GM20000 (cell line): ENCODE measurements at regions not wholly inside any gene's neighbourhood (a gene's known extent, or its start where the extent isn't known, plus 50 kb on each side); places are given as distances from the start of the nearest gene placed in this dataset.

Experiments
- DNase-seq: peaks from one replicate; pipeline ENCODE4 v3.0.0; 2012; ENCODE audit warnings: low spot score
- TF ChIP-seq, protein P1 (sequence below): IDR thresholded peaks from 2 replicates; pipeline ENCODE4 v1.5.1; 2012; ENCODE audit warnings: mild to moderate bottlenecking, control low read depth; ENCODE audit errors: extremely low read depth, missing control alignments

DNA sequence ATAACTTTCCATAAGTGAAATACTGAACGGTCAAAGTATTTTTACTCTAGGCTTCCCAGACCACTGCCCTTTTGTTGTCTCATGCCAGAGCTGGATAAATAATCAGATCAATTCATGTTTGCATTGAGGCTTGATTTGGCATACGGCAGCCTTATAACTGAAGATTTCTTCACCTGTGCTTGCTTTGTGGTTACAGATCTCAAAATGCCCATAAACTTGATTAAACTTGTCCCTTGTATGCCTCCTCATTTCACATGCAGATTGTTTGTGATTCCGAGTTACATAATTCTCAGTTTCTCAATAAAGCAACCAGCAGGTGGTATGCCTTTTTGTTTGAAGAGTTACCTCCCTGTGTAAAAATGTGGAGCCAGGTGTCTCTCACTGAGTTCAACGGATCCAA lies 211.4 kb upstream of the LRIG1 start:
- DNase-seq: no peak
- TF ChIP-seq, protein P1, sequence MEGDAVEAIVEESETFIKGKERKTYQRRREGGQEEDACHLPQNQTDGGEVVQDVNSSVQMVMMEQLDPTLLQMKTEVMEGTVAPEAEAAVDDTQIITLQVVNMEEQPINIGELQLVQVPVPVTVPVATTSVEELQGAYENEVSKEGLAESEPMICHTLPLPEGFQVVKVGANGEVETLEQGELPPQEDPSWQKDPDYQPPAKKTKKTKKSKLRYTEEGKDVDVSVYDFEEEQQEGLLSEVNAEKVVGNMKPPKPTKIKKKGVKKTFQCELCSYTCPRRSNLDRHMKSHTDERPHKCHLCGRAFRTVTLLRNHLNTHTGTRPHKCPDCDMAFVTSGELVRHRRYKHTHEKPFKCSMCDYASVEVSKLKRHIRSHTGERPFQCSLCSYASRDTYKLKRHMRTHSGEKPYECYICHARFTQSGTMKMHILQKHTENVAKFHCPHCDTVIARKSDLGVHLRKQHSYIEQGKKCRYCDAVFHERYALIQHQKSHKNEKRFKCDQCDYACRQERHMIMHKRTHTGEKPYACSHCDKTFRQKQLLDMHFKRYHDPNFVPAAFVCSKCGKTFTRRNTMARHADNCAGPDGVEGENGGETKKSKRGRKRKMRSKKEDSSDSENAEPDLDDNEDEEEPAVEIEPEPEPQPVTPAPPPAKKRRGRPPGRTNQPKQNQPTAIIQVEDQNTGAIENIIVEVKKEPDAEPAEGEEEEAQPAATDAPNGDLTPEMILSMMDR: no peak

DNA sequence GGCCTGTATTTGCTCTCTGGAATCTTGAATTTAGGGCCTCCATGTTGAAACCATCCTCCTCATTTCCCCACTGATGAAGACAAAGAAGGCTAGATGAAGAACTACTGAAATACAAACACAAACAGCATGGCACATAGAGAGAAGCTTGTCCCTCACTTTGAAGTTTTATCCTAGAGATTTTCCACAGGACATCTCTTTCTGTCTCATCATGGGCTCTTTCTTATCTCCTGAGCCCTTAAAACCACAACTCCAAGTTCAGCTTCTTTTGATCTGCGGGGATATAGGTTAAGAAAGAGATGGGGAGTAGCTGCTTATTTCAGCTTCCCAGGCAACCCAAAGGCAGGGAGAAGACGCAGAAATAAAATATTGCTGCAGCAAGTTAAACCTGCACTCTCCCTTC lies 213.1 kb upstream of the LRIG1 start:
- DNase-seq: no peak
- TF ChIP-seq, protein P1: no peak

DNA sequence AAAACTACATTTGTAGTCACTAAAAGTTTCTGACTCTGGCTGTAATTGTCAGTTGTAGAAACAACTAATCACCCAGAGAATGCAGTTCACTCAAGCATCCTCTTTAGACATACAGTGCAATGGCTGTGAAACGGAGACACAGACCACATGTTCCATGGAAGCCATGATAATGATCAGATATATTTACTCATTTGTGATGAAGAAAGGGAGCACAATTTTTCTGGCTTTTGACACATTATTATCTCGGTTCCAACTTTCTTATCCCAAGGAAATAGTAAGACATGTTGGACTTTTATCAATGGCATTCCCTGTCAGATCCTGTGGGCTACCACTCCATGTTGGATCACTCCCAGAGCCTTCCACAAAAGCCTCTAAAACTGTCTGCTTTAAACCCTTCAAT lies 215.0 kb upstream of the LRIG1 start:
- TF ChIP-seq, protein P1: no peak
- no peak for DNase-seq

DNA sequence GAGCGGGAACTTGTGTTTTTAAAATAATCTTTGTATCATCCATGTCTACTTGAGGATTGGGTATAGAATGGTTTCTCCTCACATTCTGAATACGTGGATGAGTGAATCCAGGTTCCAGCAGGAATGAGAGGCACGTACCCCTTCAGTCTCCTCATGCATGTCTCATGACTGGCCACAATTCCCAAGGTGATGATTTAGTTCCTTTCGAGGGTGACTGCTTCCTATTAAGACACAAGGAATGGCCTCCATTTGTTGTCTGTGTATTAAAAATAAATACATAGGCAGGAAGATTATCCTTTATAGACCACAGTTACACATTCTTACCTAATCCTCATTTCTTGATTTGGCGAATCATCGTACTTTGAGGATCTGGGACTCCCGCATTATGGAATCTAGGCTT lies 217.0 kb upstream of the LRIG1 start:
- TF ChIP-seq, protein P1: no peak
- no peak for DNase-seq

DNA sequence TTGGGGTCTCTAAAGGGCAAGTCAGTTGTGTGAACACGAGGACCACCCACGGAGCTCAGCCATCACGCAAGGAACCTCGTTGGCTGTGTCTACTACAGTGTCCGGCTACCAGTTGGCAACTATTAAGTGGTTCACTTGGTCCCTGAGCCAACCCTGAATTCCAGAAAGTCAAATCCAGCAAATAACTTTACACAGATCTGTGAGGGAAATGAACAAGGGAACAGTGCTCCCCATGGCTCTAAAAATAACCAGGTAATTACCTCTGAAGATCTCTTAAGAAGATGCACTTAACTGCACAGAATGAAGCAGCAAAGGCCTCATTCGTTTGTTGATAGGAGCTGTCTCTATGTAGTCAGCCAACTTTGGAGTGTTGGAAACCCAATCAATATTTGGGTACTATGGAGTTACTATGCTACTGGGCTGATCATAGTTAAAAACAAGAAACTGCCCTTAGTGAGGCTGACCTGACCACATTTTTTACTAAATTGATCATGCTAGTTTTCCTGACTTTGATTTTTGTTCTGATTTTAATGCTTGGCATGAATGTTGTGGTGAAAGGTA lies 219.1 kb upstream of the LRIG1 start:
- no peak for DNase-seq
- TF ChIP-seq, protein P1: no peak

DNA sequence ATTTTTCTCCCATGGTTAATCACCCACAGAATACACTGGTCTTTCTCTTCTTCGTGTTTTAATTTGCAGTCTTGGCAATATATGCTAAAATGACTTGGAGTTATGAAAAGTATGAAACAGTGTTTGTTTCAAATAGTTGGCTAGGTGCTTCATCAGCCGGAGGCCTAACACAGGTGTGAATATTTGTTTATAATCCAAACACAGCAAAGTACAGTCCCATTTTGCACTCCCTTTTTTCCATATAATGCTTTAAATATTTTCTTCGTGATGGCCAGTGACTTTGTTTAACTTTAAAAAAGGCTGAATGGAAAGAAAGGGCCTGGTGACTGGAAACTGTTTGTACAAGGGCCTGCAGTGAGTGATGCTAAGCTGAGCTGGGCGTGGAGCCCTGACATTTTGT lies 219.7 kb upstream of the LRIG1 start:
- DNase-seq: no peak
- TF ChIP-seq, protein P1: no peak

DNA sequence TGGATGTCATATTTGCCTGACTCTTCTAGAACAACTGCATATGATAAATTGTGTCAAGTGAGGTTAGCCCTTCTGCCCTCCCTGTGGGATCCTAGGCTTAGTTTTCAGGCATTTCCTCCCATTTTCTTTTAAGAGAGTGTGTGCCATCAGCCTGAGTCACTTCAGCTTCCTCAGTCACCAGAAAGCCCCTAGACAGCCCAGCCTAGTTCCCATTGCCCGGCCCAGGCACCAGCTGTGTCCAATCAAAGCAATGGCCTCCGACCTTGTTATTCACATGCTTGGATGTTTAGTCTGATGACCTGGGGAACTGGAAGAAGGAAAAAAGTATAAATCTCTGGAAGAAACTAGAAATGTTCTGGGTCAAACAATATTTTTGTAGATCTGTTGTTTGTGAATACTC lies 221.9 kb upstream of the LRIG1 start:
- TF ChIP-seq, protein P1: no peak
- no peak for DNase-seq
